ENCODE measurements at regions not wholly inside any gene's neighbourhood (a gene's known extent, or its start where the extent isn't known, plus 50 kb on each side); places are given as distances from the start of the nearest gene placed in this dataset.

- H3K9me3 ChIP-seq (ENCODE audit: control insufficient read depth, insufficient read depth, low read length) = no peaks in the 10 kb centered on the region
- H3K36me3 ChIP-seq (ENCODE audit: control insufficient read depth, insufficient read depth, low read length) = no peaks in the 10 kb centered on the region
- no peaks in the 10 kb centered on the region for H3K27me3 ChIP-seq (ENCODE audit: control insufficient read depth, insufficient read depth, low read length)
- H3K4me1 ChIP-seq (ENCODE audit: control insufficient read depth, insufficient read depth, low read length) = no peaks in the 10 kb centered on the region
- no peak overlapping the region for H3K9ac ChIP-seq (ENCODE audit: low read depth, low read length)
- H3K4me3 ChIP-seq (ENCODE audit: low read depth, low read length) = no peak overlapping the region
These were observed 716.0 kb downstream of the KCTD16 start for GRCh38 chr5:144886668-144887067.

- Histone ChIP-seq H3K36me3 (ENCODE audit: control insufficient read depth, insufficient read depth, low read length) (no peaks in the 10 kb centered on the region), H3K4me1 (ENCODE audit: control insufficient read depth, insufficient read depth, low read length) (no peaks in the 10 kb centered on the region), H3K9ac (ENCODE audit: low read depth, low read length) (no peak overlapping the region), H3K9me3 (ENCODE audit: control insufficient read depth, insufficient read depth, low read length) (no peaks in the 10 kb centered on the region), H3K4me3 (ENCODE audit: low read depth, low read length) (no peak overlapping the region), H3K27me3 (ENCODE audit: control insufficient read depth, insufficient read depth, low read length) (no peaks in the 10 kb centered on the region)
These were observed 712.1 kb downstream of the KCTD16 start for GRCh38 chr5:144882739-144883283.

- Histone ChIP-seq H3K36me3 (ENCODE audit: control insufficient read depth, insufficient read depth, low read length) (no peaks in the 10 kb centered on the region), H3K9me3 (ENCODE audit: control insufficient read depth, insufficient read depth, low read length) (no peaks in the 10 kb centered on the region), H3K4me3 (ENCODE audit: low read depth, low read length) (no peak overlapping the region), H3K9ac (ENCODE audit: low read depth, low read length) (no peak overlapping the region), H3K27me3 (ENCODE audit: control insufficient read depth, insufficient read depth, low read length) (no peaks in the 10 kb centered on the region), H3K4me1 (ENCODE audit: control insufficient read depth, insufficient read depth, low read length) (no peaks in the 10 kb centered on the region)
These were observed 709.8 kb downstream of the KCTD16 start for GRCh38 chr5:144880513-144880912.

- H3K4me1 ChIP-seq (ENCODE audit: control insufficient read depth, insufficient read depth, low read length) = no peaks in the 10 kb centered on the region
- H3K4me3 ChIP-seq (ENCODE audit: low read depth, low read length) = no peak overlapping the region
- H3K27me3 ChIP-seq (ENCODE audit: control insufficient read depth, insufficient read depth, low read length) = no peaks in the 10 kb centered on the region
- no peaks in the 10 kb centered on the region for H3K9me3 ChIP-seq (ENCODE audit: control insufficient read depth, insufficient read depth, low read length)
- no peak overlapping the region for H3K9ac ChIP-seq (ENCODE audit: low read depth, low read length)
- no peaks in the 10 kb centered on the region for H3K36me3 ChIP-seq (ENCODE audit: control insufficient read depth, insufficient read depth, low read length)
These were observed 706.3 kb downstream of the KCTD16 start for GRCh38 chr5:144876990-144877389.

GRCh38 chr5:144873076-144873475 lies 702.4 kb downstream of the KCTD16 start:
- Histone ChIP-seq H3K9ac (ENCODE audit: low read depth, low read length) (no peak overlapping the region), H3K4me3 (ENCODE audit: low read depth, low read length) (no peak overlapping the region), H3K27me3 (ENCODE audit: control insufficient read depth, insufficient read depth, low read length) (no peaks in the 10 kb centered on the region), H3K36me3 (ENCODE audit: control insufficient read depth, insufficient read depth, low read length) (no peaks in the 10 kb centered on the region), H3K9me3 (ENCODE audit: control insufficient read depth, insufficient read depth, low read length) (no peaks in the 10 kb centered on the region), H3K4me1 (ENCODE audit: control insufficient read depth, insufficient read depth, low read length) (no peaks in the 10 kb centered on the region)

GRCh38 chr5:144864118-144864517 lies 693.4 kb downstream of the KCTD16 start:
- no peaks in the 10 kb centered on the region for H3K36me3 ChIP-seq (ENCODE audit: control insufficient read depth, insufficient read depth, low read length)
- H3K9me3 ChIP-seq (ENCODE audit: control insufficient read depth, insufficient read depth, low read length) = no peaks in the 10 kb centered on the region
- no peaks in the 10 kb centered on the region for H3K4me1 ChIP-seq (ENCODE audit: control insufficient read depth, insufficient read depth, low read length)
- no peak overlapping the region for H3K4me3 ChIP-seq (ENCODE audit: low read depth, low read length)
- H3K9ac ChIP-seq (ENCODE audit: low read depth, low read length) = no peak overlapping the region
- H3K27me3 ChIP-seq (ENCODE audit: control insufficient read depth, insufficient read depth, low read length) = no peaks in the 10 kb centered on the region

GRCh38 chr5:144857454-144857853 lies 686.8 kb downstream of the KCTD16 start:
- Histone ChIP-seq H3K9me3 (ENCODE audit: control insufficient read depth, insufficient read depth, low read length) (no peaks in the 10 kb centered on the region), H3K27me3 (ENCODE audit: control insufficient read depth, insufficient read depth, low read length) (no peaks in the 10 kb centered on the region), H3K36me3 (ENCODE audit: control insufficient read depth, insufficient read depth, low read length) (no peaks in the 10 kb centered on the region), H3K4me3 (ENCODE audit: low read depth, low read length) (no peak overlapping the region), H3K4me1 (ENCODE audit: control insufficient read depth, insufficient read depth, low read length) (no peaks in the 10 kb centered on the region), H3K9ac (ENCODE audit: low read depth, low read length) (no peak overlapping the region)

- Histone ChIP-seq H3K4me1 (ENCODE audit: control insufficient read depth, insufficient read depth, low read length) (no peaks in the 10 kb centered on the region), H3K4me3 (ENCODE audit: low read depth, low read length) (no peak overlapping the region), H3K27me3 (ENCODE audit: control insufficient read depth, insufficient read depth, low read length) (no peaks in the 10 kb centered on the region), H3K9me3 (ENCODE audit: control insufficient read depth, insufficient read depth, low read length) (no peaks in the 10 kb centered on the region), H3K36me3 (ENCODE audit: control insufficient read depth, insufficient read depth, low read length) (no peaks in the 10 kb centered on the region), H3K9ac (ENCODE audit: low read depth, low read length) (no peak overlapping the region)
These were observed 673.4 kb downstream of the KCTD16 start for GRCh38 chr5:144844086-144844485.

GRCh38 chr5:144832416-144832815 lies 661.7 kb downstream of the KCTD16 start:
- no peak overlapping the region for H3K9ac ChIP-seq (ENCODE audit: low read depth, low read length)
- H3K36me3 ChIP-seq (ENCODE audit: control insufficient read depth, insufficient read depth, low read length) = no peaks in the 10 kb centered on the region
- H3K4me3 ChIP-seq (ENCODE audit: low read depth, low read length) = no peak overlapping the region
- no peaks in the 10 kb centered on the region for H3K4me1 ChIP-seq (ENCODE audit: control insufficient read depth, insufficient read depth, low read length)
- H3K9me3 ChIP-seq (ENCODE audit: control insufficient read depth, insufficient read depth, low read length) = no peaks in the 10 kb centered on the region
- H3K27me3 ChIP-seq (ENCODE audit: control insufficient read depth, insufficient read depth, low read length) = no peaks in the 10 kb centered on the region

GRCh38 chr5:144831650-144832049 lies 661.0 kb downstream of the KCTD16 start:
- no peak overlapping the region for H3K9ac ChIP-seq (ENCODE audit: low read depth, low read length)
- no peak overlapping the region for H3K4me3 ChIP-seq (ENCODE audit: low read depth, low read length)
- H3K27me3 ChIP-seq (ENCODE audit: control insufficient read depth, insufficient read depth, low read length) = no peaks in the 10 kb centered on the region
- no peaks in the 10 kb centered on the region for H3K9me3 ChIP-seq (ENCODE audit: control insufficient read depth, insufficient read depth, low read length)
- H3K36me3 ChIP-seq (ENCODE audit: control insufficient read depth, insufficient read depth, low read length) = no peaks in the 10 kb centered on the region
- H3K4me1 ChIP-seq (ENCODE audit: control insufficient read depth, insufficient read depth, low read length) = no peaks in the 10 kb centered on the region

GRCh38 chr5:144822503-144822902 lies 651.8 kb downstream of the KCTD16 start:
- no peaks in the 10 kb centered on the region for H3K27me3 ChIP-seq (ENCODE audit: control insufficient read depth, insufficient read depth, low read length)
- H3K4me1 ChIP-seq (ENCODE audit: control insufficient read depth, insufficient read depth, low read length) = no peaks in the 10 kb centered on the region
- no peaks in the 10 kb centered on the region for H3K9me3 ChIP-seq (ENCODE audit: control insufficient read depth, insufficient read depth, low read length)
- no peak overlapping the region for H3K9ac ChIP-seq (ENCODE audit: low read depth, low read length)
- H3K4me3 ChIP-seq (ENCODE audit: low read depth, low read length) = no peak overlapping the region
- H3K36me3 ChIP-seq (ENCODE audit: control insufficient read depth, insufficient read depth, low read length) = no peaks in the 10 kb centered on the region

- Histone ChIP-seq H3K9ac (ENCODE audit: low read depth, low read length) (no peak overlapping the region), H3K9me3 (ENCODE audit: control insufficient read depth, insufficient read depth, low read length) (no peaks in the 10 kb centered on the region), H3K36me3 (ENCODE audit: control insufficient read depth, insufficient read depth, low read length) (no peaks in the 10 kb centered on the region), H3K4me1 (ENCODE audit: control insufficient read depth, insufficient read depth, low read length) (no peaks in the 10 kb centered on the region), H3K27me3 (ENCODE audit: control insufficient read depth, insufficient read depth, low read length) (no peaks in the 10 kb centered on the region), H3K4me3 (ENCODE audit: low read depth, low read length) (no peak overlapping the region)
These were observed 649.6 kb downstream of the KCTD16 start for GRCh38 chr5:144820278-144820677.
